ENCODE measurements at regions not wholly inside any gene's neighbourhood (a gene's known extent, or its start where the extent isn't known, plus 50 kb on each side); places are given as distances from the start of the nearest gene placed in this dataset.

DNA sequence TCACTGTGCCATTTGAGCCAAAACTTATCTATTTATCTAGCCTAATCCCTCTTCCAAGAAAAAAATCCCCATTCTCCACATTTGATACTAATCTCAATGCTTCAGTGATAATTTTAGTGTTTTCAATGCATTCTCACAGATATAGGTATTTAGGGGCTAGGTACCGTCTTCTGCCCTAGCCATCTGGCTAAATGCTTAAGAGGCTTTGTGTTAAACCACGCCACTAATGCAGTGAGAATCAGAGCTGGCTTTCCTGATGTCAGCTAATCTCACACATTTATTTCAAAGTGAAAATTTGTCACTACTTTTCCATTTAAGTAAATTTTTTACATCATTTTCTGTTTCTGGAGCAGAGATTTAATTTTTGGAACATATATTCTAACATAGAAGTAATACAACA lies 479.7 kb downstream of the MAN2A1 start:
- no peak overlapping the region for H3K27ac ChIP-seq (ENCODE audit: low read depth, low read length, severe bottlenecking)
- H3K4me3 ChIP-seq (ENCODE audit: extremely low read depth, insufficient read depth, low read length, poor library complexity, severe bottlenecking): no peak overlapping the region
- H3K9me3 ChIP-seq (ENCODE audit: control insufficient read depth, low read length): no peaks in the 10 kb centered on the region
- H3K36me3 ChIP-seq (ENCODE audit: control insufficient read depth, insufficient read depth, low read length): no peaks in the 10 kb centered on the region
- WGBS, 2 experiments (ENCODE audit: insufficient coverage in 2 of 2): 85 to 100% methylated on average over 2 of the region's 2 CpGs
- H3K4me1 ChIP-seq (ENCODE audit: control insufficient read depth, insufficient read depth, low read length, poor library complexity, severe bottlenecking): no peaks in the 10 kb centered on the region

- H3K4me3 ChIP-seq (ENCODE audit: extremely low read depth, insufficient read depth, low read length, poor library complexity, severe bottlenecking): no peak overlapping the region
- H3K27ac ChIP-seq (ENCODE audit: low read depth, low read length, severe bottlenecking): no peak overlapping the region
- no peaks in the 10 kb centered on the region for H3K36me3 ChIP-seq (ENCODE audit: control insufficient read depth, insufficient read depth, low read length)
- no peaks in the 10 kb centered on the region for H3K9me3 ChIP-seq (ENCODE audit: control insufficient read depth, low read length)
- no peaks in the 10 kb centered on the region for H3K4me1 ChIP-seq (ENCODE audit: control insufficient read depth, insufficient read depth, low read length, poor library complexity, severe bottlenecking)
- WGBS, 2 experiments (ENCODE audit: insufficient coverage in 2 of 2): no CpG with 5 or more reads among the region's 2 CpGs
These were observed 488.0 kb downstream of the MAN2A1 start for GRCh38 chr5:110177729-110178128.

DNA sequence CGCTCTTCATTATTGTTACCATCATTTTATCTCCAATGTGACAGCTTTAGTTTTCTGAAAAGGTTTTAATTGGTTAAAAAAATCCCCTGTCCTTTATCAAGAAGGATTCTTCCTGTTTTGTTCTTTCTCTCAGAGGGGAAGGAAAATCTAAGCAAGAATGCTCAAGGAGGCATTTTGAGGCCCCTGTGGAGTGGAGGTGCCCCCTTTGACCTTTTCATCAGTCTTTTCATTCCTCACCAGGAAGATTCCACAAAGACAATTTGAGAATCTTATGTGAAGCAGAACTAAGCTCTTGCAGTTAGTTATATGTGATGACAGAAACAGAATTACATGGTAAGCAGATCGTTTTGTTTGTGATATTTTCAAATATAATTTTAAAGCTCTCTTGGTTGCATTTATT lies 489.6 kb downstream of the MAN2A1 start:
- H3K4me1 ChIP-seq (ENCODE audit: control insufficient read depth, insufficient read depth, low read length, poor library complexity, severe bottlenecking): no peaks in the 10 kb centered on the region
- H3K36me3 ChIP-seq (ENCODE audit: control insufficient read depth, insufficient read depth, low read length): no peaks in the 10 kb centered on the region
- no peak overlapping the region for H3K4me3 ChIP-seq (ENCODE audit: extremely low read depth, insufficient read depth, low read length, poor library complexity, severe bottlenecking)
- peak overlapping the region; percentile 12 for H3K27ac ChIP-seq (ENCODE audit: low read depth, low read length, severe bottlenecking)
- H3K9me3 ChIP-seq (ENCODE audit: control insufficient read depth, low read length): no peaks in the 10 kb centered on the region
- no CpG with 5 or more reads among the region's 2 CpGs for WGBS, 2 experiments (ENCODE audit: insufficient coverage in 2 of 2)

DNA sequence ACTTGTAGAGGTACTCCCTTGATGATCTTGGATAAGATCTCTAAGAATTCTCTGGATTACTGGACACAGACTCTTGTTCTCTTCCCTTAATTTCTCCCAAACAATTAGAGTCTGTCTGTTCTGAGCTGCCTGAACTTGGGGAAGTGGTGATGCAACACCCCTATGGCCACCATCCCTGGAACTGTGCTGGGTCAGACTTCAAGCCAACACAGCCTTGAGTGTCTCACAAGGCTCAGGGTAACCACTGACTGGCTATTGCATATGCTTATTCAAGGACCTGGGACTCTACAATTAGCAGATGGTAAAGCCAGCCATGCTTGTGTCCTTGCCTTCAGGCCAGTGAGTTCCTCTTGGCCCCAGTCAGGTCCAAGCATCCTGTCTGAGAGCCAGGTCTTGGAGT lies 504.5 kb downstream of the MAN2A1 start:
- H3K36me3 ChIP-seq (ENCODE audit: control insufficient read depth, insufficient read depth, low read length): no peaks in the 10 kb centered on the region
- H3K4me3 ChIP-seq (ENCODE audit: extremely low read depth, insufficient read depth, low read length, poor library complexity, severe bottlenecking): no peak overlapping the region
- no peaks in the 10 kb centered on the region for H3K4me1 ChIP-seq (ENCODE audit: control insufficient read depth, insufficient read depth, low read length, poor library complexity, severe bottlenecking)
- H3K27ac ChIP-seq (ENCODE audit: low read depth, low read length, severe bottlenecking): no peak overlapping the region
- no peaks in the 10 kb centered on the region for H3K9me3 ChIP-seq (ENCODE audit: control insufficient read depth, low read length)

GRCh38 chr5:110195288-110195687 lies 505.6 kb downstream of the MAN2A1 start:
- WGBS, 2 experiments (ENCODE audit: insufficient coverage in 2 of 2): no CpG with 5 or more reads among the region's 1 CpG
- H3K9me3 ChIP-seq (ENCODE audit: control insufficient read depth, low read length): no peaks in the 10 kb centered on the region
- no peak overlapping the region for H3K4me3 ChIP-seq (ENCODE audit: extremely low read depth, insufficient read depth, low read length, poor library complexity, severe bottlenecking)
- H3K36me3 ChIP-seq (ENCODE audit: control insufficient read depth, insufficient read depth, low read length): no peaks in the 10 kb centered on the region
- H3K4me1 ChIP-seq (ENCODE audit: control insufficient read depth, insufficient read depth, low read length, poor library complexity, severe bottlenecking): no peaks in the 10 kb centered on the region
- H3K27ac ChIP-seq (ENCODE audit: low read depth, low read length, severe bottlenecking): no peak overlapping the region

GRCh38 chr5:110201791-110202190 lies 512.1 kb downstream of the MAN2A1 start:
- no peaks in the 10 kb centered on the region for H3K9me3 ChIP-seq (ENCODE audit: control insufficient read depth, low read length)
- no peaks in the 10 kb centered on the region for H3K4me1 ChIP-seq (ENCODE audit: control insufficient read depth, insufficient read depth, low read length, poor library complexity, severe bottlenecking)
- H3K4me3 ChIP-seq (ENCODE audit: extremely low read depth, insufficient read depth, low read length, poor library complexity, severe bottlenecking): no peak overlapping the region
- H3K36me3 ChIP-seq (ENCODE audit: control insufficient read depth, insufficient read depth, low read length): no peaks in the 10 kb centered on the region
- no peak overlapping the region for H3K27ac ChIP-seq (ENCODE audit: low read depth, low read length, severe bottlenecking)
- WGBS, 2 experiments (ENCODE audit: insufficient coverage in 2 of 2): 83 to 100% methylated on average over 1 of the region's 1 CpG

GRCh38 chr5:110203661-110204060 lies 513.9 kb downstream of the MAN2A1 start:
- H3K36me3 ChIP-seq (ENCODE audit: control insufficient read depth, insufficient read depth, low read length): no peaks in the 10 kb centered on the region
- H3K27ac ChIP-seq (ENCODE audit: low read depth, low read length, severe bottlenecking): no peak overlapping the region
- no peaks in the 10 kb centered on the region for H3K9me3 ChIP-seq (ENCODE audit: control insufficient read depth, low read length)
- no peak overlapping the region for H3K4me3 ChIP-seq (ENCODE audit: extremely low read depth, insufficient read depth, low read length, poor library complexity, severe bottlenecking)
- no peaks in the 10 kb centered on the region for H3K4me1 ChIP-seq (ENCODE audit: control insufficient read depth, insufficient read depth, low read length, poor library complexity, severe bottlenecking)

DNA sequence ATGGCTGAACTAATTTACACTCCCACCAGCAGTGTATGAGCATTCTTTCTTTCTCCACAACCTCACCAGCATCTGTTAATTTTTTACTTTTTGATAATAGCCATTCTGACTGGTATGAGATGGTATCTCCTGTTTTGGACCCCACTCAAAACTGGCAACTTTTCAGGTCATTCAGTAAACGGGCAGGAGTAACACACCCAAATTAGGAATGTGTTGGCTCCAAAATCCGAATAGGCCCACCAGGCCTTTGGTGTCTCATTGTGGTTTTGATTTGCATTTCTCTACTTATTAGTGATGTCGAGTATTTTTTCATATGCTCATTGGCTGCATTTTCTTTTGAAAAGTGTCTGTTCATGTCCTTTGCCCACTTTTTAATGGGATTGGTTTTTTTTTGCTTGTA lies 517.1 kb downstream of the TMEM232 start:
- Histone ChIP-seq H3K36me3 (ENCODE audit: control insufficient read depth, insufficient read depth, low read length) (no peaks in the 10 kb centered on the region), H3K4me1 (ENCODE audit: control insufficient read depth, insufficient read depth, low read length, poor library complexity, severe bottlenecking) (no peaks in the 10 kb centered on the region), H3K4me3 (ENCODE audit: extremely low read depth, insufficient read depth, low read length, poor library complexity, severe bottlenecking) (no peak overlapping the region), H3K9me3 (ENCODE audit: control insufficient read depth, low read length) (peaks cover 4% of the 10 kb centered on the region), H3K27ac (ENCODE audit: low read depth, low read length, severe bottlenecking) (no peak overlapping the region)
- 35 to 100% methylated on average over 1 to 2 of the region's 3 CpGs for WGBS, 2 experiments (ENCODE audit: insufficient coverage in 2 of 2)

DNA sequence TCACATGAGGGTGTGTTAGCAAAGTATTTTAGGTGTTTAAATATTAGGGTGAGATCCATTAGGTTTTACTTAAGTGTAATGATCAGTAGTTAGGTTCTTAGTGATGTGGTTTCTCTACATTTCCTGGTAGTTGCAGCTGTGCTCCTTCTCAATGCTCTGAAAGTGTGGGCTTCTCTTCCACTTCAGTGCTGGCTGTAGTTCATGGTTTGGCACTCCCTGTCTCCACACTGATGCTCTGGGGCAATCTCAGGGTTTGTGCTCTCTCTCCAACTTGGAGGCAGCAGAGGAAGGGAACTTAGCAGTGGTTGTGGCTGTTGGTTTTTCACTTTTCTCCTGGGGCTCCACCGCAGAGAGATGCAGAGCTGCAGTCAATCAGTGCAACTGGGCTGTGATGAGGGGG lies 507.5 kb downstream of the TMEM232 start:
- H3K4me1 ChIP-seq (ENCODE audit: control insufficient read depth, insufficient read depth, low read length, poor library complexity, severe bottlenecking): no peaks in the 10 kb centered on the region
- H3K4me3 ChIP-seq (ENCODE audit: extremely low read depth, insufficient read depth, low read length, poor library complexity, severe bottlenecking): no peak overlapping the region
- H3K27ac ChIP-seq (ENCODE audit: low read depth, low read length, severe bottlenecking): no peak overlapping the region
- WGBS, 2 experiments (ENCODE audit: insufficient coverage in 2 of 2): 83 to 90% methylated on average over 1 of the region's 1 CpG
- H3K9me3 ChIP-seq (ENCODE audit: control insufficient read depth, low read length): peaks cover 7% of the 10 kb centered on the region
- no peaks in the 10 kb centered on the region for H3K36me3 ChIP-seq (ENCODE audit: control insufficient read depth, insufficient read depth, low read length)

- whole genome bisulfite sequencing, 2 experiments (ENCODE audit: insufficient coverage in 2 of 2): 100% methylated on average over 1 of the region's 2 CpGs
- Histone ChIP-seq H3K9me3 (ENCODE audit: control insufficient read depth, low read length) (peaks cover 7% of the 10 kb centered on the region), H3K36me3 (ENCODE audit: control insufficient read depth, insufficient read depth, low read length) (no peaks in the 10 kb centered on the region), H3K4me3 (ENCODE audit: extremely low read depth, insufficient read depth, low read length, poor library complexity, severe bottlenecking) (no peak overlapping the region), H3K4me1 (ENCODE audit: control insufficient read depth, insufficient read depth, low read length, poor library complexity, severe bottlenecking) (no peaks in the 10 kb centered on the region), H3K27ac (ENCODE audit: low read depth, low read length, severe bottlenecking) (no peak overlapping the region)
These were observed 506.7 kb downstream of the TMEM232 start for GRCh38 chr5:110219769-110220168.

DNA sequence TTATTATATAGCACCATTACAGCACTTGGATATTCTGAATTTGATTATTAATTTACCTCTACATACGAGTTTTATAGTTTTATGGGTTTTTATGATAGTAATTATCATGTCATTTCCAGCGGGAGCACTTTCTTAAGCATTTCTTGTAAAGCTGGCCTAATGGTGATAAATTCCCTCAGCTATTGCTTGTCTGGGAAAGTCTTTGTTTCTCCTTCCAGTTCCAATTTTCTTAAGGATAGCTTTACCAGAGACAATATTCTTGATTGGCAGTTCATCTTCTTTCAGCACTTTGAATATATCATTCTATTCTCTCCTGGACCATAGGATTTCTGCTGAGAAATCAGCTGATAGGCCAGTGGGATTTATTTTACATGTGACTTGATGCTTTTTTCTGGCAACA lies 505.4 kb downstream of the TMEM232 start:
- WGBS, 2 experiments (ENCODE audit: insufficient coverage in 2 of 2): 100% methylated on average over 1 of the region's 2 CpGs; no CpG with 5 or more reads in 1 of the 2 experiments
- Histone ChIP-seq H3K36me3 (ENCODE audit: control insufficient read depth, insufficient read depth, low read length) (no peaks in the 10 kb centered on the region), H3K4me3 (ENCODE audit: extremely low read depth, insufficient read depth, low read length, poor library complexity, severe bottlenecking) (no peak overlapping the region), H3K4me1 (ENCODE audit: control insufficient read depth, insufficient read depth, low read length, poor library complexity, severe bottlenecking) (no peaks in the 10 kb centered on the region), H3K9me3 (ENCODE audit: control insufficient read depth, low read length) (peaks cover 7% of the 10 kb centered on the region), H3K27ac (ENCODE audit: low read depth, low read length, severe bottlenecking) (no peak overlapping the region)

- Histone ChIP-seq H3K4me1 (ENCODE audit: control insufficient read depth, insufficient read depth, low read length, poor library complexity, severe bottlenecking) (no peaks in the 10 kb centered on the region), H3K4me3 (ENCODE audit: extremely low read depth, insufficient read depth, low read length, poor library complexity, severe bottlenecking) (no peak overlapping the region), H3K9me3 (ENCODE audit: control insufficient read depth, low read length) (no peaks in the 10 kb centered on the region), H3K36me3 (ENCODE audit: control insufficient read depth, insufficient read depth, low read length) (no peaks in the 10 kb centered on the region), H3K27ac (ENCODE audit: low read depth, low read length, severe bottlenecking) (no peak overlapping the region)
- WGBS, 2 experiments (ENCODE audit: insufficient coverage in 2 of 2): 88% methylated on average over 1 of the region's 1 CpG; no CpG with 5 or more reads in 1 of the 2 experiments
These were observed 502.4 kb downstream of the TMEM232 start for GRCh38 chr5:110224050-110224449.
